ENCODE measurements at regions not wholly inside any gene's neighbourhood (a gene's known extent, or its start where the extent isn't known, plus 50 kb on each side); places are given as distances from the start of the nearest gene placed in this dataset.

DNA sequence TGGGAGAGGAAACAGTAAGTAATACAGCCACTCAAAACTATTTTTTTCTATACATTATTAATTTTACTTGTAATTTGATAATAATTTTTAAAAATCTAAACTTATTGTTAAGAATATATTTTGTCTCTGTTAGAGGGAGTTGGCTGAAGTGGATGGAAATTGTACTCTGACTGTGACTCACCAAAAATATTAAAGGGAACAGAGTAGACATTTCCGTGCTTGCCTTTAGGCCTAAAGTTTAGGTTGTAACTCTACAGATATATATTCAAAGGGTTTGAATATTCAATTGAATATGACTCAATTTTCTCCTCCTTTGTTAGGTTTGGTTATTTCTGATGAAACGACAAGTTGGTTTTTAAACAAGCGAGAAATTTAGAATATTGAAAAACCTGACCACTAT is 128.3 kb upstream of the PITX2 start:
- no peak overlapping the region for H3K27ac ChIP-seq
- no peaks in the 10 kb centered on the region for H3K36me3 ChIP-seq
- no peak overlapping the region for H3K4me3 ChIP-seq (ENCODE audit: low read depth, low read length)
- H3K27me3 ChIP-seq (ENCODE audit: insufficient read depth, low read depth, severe bottlenecking): peaks cover 33% of the 10 kb centered on the region
- DNase-seq: no peak
- TF ChIP-seq, protein P1, sequence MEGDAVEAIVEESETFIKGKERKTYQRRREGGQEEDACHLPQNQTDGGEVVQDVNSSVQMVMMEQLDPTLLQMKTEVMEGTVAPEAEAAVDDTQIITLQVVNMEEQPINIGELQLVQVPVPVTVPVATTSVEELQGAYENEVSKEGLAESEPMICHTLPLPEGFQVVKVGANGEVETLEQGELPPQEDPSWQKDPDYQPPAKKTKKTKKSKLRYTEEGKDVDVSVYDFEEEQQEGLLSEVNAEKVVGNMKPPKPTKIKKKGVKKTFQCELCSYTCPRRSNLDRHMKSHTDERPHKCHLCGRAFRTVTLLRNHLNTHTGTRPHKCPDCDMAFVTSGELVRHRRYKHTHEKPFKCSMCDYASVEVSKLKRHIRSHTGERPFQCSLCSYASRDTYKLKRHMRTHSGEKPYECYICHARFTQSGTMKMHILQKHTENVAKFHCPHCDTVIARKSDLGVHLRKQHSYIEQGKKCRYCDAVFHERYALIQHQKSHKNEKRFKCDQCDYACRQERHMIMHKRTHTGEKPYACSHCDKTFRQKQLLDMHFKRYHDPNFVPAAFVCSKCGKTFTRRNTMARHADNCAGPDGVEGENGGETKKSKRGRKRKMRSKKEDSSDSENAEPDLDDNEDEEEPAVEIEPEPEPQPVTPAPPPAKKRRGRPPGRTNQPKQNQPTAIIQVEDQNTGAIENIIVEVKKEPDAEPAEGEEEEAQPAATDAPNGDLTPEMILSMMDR (IDR thresholded peaks at IDR 0.05; ENCODE audit: low read depth, low read length): no peak
- no peaks in the 10 kb centered on the region for H3K9me3 ChIP-seq (ENCODE audit: severe bottlenecking)

DNA sequence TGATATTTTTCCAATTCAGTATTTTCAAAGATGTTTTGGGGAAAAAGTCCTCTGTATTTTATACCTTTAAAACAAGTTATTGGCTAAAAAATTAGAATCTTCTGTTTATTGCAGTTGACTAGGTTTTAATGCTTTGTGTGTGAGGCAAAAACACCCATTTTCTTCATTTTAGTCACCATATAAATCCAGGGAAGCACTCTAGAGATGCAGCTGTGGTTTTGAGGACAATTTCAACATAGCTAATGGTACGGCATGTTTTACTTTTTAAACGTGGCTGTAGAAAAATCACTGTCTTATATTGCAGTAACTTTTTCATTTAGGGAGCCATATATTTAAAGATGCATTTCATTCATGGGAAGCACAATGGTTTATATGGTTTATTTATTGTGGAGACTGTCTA is 129.1 kb upstream of the PITX2 start:
- no peaks in the 10 kb centered on the region for H3K9me3 ChIP-seq (ENCODE audit: severe bottlenecking)
- H3K4me3 ChIP-seq (ENCODE audit: low read depth, low read length): no peak overlapping the region
- H3K36me3 ChIP-seq: no peaks in the 10 kb centered on the region
- H3K27me3 ChIP-seq (ENCODE audit: insufficient read depth, low read depth, severe bottlenecking): peaks cover 33% of the 10 kb centered on the region
- TF ChIP-seq, protein P1 (IDR thresholded peaks at IDR 0.05; ENCODE audit: low read depth, low read length): no peak
- H3K27ac ChIP-seq: no peak overlapping the region
- no peak for DNase-seq

DNA sequence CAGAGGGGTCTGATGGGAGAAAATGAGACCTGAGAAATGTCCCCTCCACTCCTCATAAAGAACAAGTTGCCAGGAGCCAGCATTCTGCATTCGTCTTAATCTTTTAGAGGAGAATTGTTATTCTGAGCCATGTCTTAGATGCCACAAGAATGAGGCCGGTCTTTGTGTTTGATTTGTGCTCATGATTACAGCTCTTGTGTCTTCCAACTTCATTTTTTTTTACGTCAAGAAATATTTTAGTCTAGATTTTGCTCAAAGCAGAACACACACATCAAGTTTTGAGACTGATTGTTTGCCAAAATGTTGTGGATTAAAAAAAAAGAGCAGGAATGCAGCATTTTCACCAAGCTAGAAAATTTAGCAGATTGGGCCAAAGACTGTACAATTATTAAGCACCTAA is 130.6 kb upstream of the PITX2 start:
- Histone ChIP-seq H3K36me3 (no peaks in the 10 kb centered on the region), H3K27ac (no peak overlapping the region), H3K4me3 (ENCODE audit: low read depth, low read length) (no peak overlapping the region), H3K27me3 (ENCODE audit: insufficient read depth, low read depth, severe bottlenecking) (peaks cover 33% of the 10 kb centered on the region), H3K9me3 (ENCODE audit: severe bottlenecking) (no peaks in the 10 kb centered on the region)
- DNase-seq: no peak
- TF ChIP-seq, protein P1 (IDR thresholded peaks at IDR 0.05; ENCODE audit: low read depth, low read length): no peak

DNA sequence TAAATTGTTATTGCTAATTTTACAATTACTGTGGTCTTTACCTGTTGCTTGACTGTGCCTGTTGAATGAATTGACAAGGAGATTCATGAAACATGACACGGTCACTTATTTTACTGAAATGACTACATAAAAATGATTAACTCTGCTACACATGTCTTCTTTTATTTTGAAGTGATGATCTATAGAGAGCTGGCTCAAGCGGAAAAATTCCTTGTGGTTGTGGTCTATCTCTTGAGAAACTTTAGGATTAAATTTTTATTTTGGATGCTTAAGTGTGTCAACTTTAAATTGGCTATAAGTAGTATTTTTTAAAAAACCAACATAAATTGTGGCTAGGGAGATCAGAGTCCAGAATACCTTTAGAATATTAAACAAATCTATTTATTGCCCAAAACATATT is 131.8 kb upstream of the PITX2 start:
- Histone ChIP-seq H3K27me3 (ENCODE audit: insufficient read depth, low read depth, severe bottlenecking) (peaks cover 30% of the 10 kb centered on the region), H3K36me3 (no peaks in the 10 kb centered on the region), H3K27ac (no peak overlapping the region), H3K9me3 (ENCODE audit: severe bottlenecking) (no peaks in the 10 kb centered on the region), H3K4me3 (ENCODE audit: low read depth, low read length) (no peak overlapping the region)
- DNase-seq: no peak
- TF ChIP-seq, protein P1 (IDR thresholded peaks at IDR 0.05; ENCODE audit: low read depth, low read length): no peak

DNA sequence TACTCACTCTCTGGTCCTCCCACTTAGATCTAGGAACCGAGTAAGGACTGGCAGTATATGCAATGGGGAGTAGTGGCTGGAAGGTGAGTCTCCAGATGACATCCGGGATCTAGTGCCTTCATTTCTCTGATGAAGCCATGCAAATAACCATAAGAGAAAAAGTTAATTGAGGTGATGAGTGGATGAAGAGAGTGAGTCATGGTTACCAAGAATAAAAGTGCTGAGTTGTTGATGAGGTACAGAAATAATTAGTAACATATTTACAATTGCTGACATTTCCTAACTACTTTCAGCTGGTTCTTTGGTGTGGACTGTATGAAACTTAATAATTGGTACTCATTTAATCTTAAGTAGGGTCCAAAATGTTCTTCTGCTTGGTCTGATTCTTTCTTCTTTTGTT is 146.7 kb upstream of the PITX2 start:
- H3K36me3 ChIP-seq: no peaks in the 10 kb centered on the region
- H3K27ac ChIP-seq: no peak overlapping the region
- TF ChIP-seq, protein P1 (IDR thresholded peaks at IDR 0.05; ENCODE audit: low read depth, low read length): no peak
- no peak for DNase-seq
- H3K27me3 ChIP-seq (ENCODE audit: insufficient read depth, low read depth, severe bottlenecking): peaks cover 31% of the 10 kb centered on the region
- H3K4me3 ChIP-seq (ENCODE audit: low read depth, low read length): no peak overlapping the region
- H3K9me3 ChIP-seq (ENCODE audit: severe bottlenecking): no peaks in the 10 kb centered on the region

DNA sequence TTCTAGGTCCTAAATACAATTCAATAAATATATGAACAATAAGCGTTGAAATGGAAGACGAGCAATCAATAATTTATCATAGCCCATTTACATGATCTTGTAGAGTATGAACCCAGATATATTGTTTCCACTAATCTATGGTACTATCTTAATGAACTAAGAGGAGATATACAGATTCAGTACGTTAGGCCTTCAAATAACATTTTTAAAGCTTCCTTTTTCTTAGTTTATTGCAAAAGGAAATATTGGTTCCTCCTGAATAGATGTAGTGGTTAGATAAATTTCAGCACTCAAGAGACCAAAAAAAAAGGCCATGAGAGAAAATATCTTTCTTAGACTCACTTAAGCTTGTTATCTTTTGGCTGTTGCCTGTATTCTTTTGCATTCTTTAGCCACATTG is 147.5 kb upstream of the PITX2 start:
- DNase-seq: no peak
- Histone ChIP-seq H3K9me3 (ENCODE audit: severe bottlenecking) (no peaks in the 10 kb centered on the region), H3K36me3 (no peaks in the 10 kb centered on the region), H3K27ac (no peak overlapping the region), H3K27me3 (ENCODE audit: insufficient read depth, low read depth, severe bottlenecking) (peaks cover 30% of the 10 kb centered on the region), H3K4me3 (ENCODE audit: low read depth, low read length) (no peak overlapping the region)
- TF ChIP-seq, protein P1 (IDR thresholded peaks at IDR 0.05; ENCODE audit: low read depth, low read length): no peak

Data from WERI-Rb-1 (cell line).